Left lung (tissue), 4 donors: ENCODE measurements at regions not wholly inside any gene's neighbourhood (a gene's known extent, or its start where the extent isn't known, plus 50 kb on each side); places are given as distances from the start of the nearest gene placed in this dataset.

Experiments used
- ATAC-seq: fragments of 200-7000 bp; cut with Tn5 transposase; one replicate; pipeline ENCODE4 v1.9.1; 2020; ENCODE audit warnings: moderate library complexity
- DNase-seq, 4 donors: peaks; one replicate each; pipeline ENCODE4 v3.0.0-alpha.2; 2013 to 2020
- H3K27ac ChIP-seq, 2 donors: fragments of 200-600 bp; sonication (generic) in 1 of 2; one replicate each; pipeline versions ENCODE4 v1.5.0 to v1.8.0; 2020 to 2021
- H3K27me3 ChIP-seq, 2 donors: fragments of 200-600 bp; sonication (generic) in 1 of 2; one replicate each; pipeline versions ENCODE4 v1.5.0 to v1.8.0; 2020 to 2021
- H3K36me3 ChIP-seq, 2 donors: fragments of 200-600 bp; sonication (generic) in 1 of 2; one replicate each; pipeline versions ENCODE4 v1.5.0 to v1.8.0; 2020 to 2021
- H3K4me1 ChIP-seq, 2 donors: fragments of 200-600 bp; one replicate each; pipeline ENCODE4 v1.8.0; 2021
- H3K4me3 ChIP-seq, 2 donors: fragments of 200-600 bp; sonication (generic) in 1 of 2; one replicate each; pipeline versions ENCODE4 v1.5.0 to v1.8.0; 2020 to 2021; ENCODE audit warnings: mild to moderate bottlenecking in 1 of 2
- H3K9me3 ChIP-seq, 2 donors: fragments of 200-600 bp; sonication (generic) in 1 of 2; one replicate each; pipeline versions ENCODE4 v1.5.0 to v1.8.0; 2020 to 2021
- CTCF ChIP-seq, 2 donors: fragments of 200-600 bp; sonication (generic) in 1 of 2; IDR thresholded peaks; one replicate each; pipeline versions ENCODE4 v1.5.0 to v1.8.0; 2021; ENCODE audit warnings: antibody characterized with exemption in 2 of 2
- intact Hi-C, 2 donors: fragments of 100-400 bp; cut with DNase I; formaldehyde crosslinking; loops; one replicate each; pipeline versions ENCODE4 v1.11.2 to v1.14.2; 2022
- donor health status: DM: no; HTN: yes; CAD: no.
- donor health status: DM: no; HTN: no; CAD: no.

- Histone ChIP-seq H3K27me3 (no peaks in the 10 kb centered on the region), H3K27ac (no peak overlapping the region), H3K4me3 (no peak overlapping the region), H3K36me3 (no peaks in the 10 kb centered on the region), H3K9me3 (no peaks in the 10 kb centered on the region), H3K4me1 (no peaks in the 10 kb centered on the region)
- no peak for TF ChIP-seq CTCF (IDR thresholded peaks at IDR 0.05)
- intact Hi-C loops, result no loop called here
- DNase-seq (no peak), ATAC-seq (no peak)
Observed at GRCh38 chr12:103043531-103044486, 86.3 kb downstream of the ASCL1 start.

DNA sequence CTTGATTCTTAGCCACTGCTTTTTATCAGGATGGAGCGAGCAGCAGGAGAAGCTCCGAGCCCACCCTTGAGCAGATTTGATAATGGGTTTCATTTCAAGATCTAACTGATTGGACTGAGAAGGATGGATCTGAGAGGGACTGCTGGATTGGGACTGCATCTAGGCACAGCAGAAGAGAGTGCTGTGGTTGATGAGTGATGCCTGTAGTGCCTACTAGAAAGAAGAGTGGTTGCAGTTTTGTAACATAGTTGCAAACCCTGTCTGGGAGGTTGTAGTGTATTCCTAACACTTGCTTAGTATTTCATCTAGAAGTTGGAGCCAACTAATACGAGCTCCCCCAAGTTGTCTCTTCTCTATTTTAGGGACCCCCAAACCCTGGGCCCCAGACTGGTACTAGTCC is 88.7 kb downstream of the ASCL1 start:
- intact Hi-C loops, result no loop called here
- no peak overlapping the region for H3K4me3 ChIP-seq
- no peaks in the 10 kb centered on the region for H3K27me3 ChIP-seq
- ATAC-seq, result no peak
- H3K9me3 ChIP-seq, result no peaks in the 10 kb centered on the region
- H3K36me3 ChIP-seq, result no peaks in the 10 kb centered on the region
- no peaks in the 10 kb centered on the region for H3K4me1 ChIP-seq
- H3K27ac ChIP-seq, result no peak overlapping the region
- no peak for DNase-seq
- no peak for TF ChIP-seq CTCF (IDR thresholded peaks at IDR 0.05)

- H3K4me3 ChIP-seq, result no peak overlapping the region
- no peaks in the 10 kb centered on the region for H3K36me3 ChIP-seq
- H3K27me3 ChIP-seq, result no peaks in the 10 kb centered on the region
- no peaks in the 10 kb centered on the region for H3K9me3 ChIP-seq
- H3K27ac ChIP-seq, result no peak overlapping the region
- no peaks in the 10 kb centered on the region for H3K4me1 ChIP-seq
- intact Hi-C loops, result no loop called here
- no peak for ATAC-seq
- no peak for DNase-seq
- no peak for TF ChIP-seq CTCF (IDR thresholded peaks at IDR 0.05)
Observed at GRCh38 chr12:103050273-103050672, 92.8 kb downstream of the ASCL1 start.

DNA sequence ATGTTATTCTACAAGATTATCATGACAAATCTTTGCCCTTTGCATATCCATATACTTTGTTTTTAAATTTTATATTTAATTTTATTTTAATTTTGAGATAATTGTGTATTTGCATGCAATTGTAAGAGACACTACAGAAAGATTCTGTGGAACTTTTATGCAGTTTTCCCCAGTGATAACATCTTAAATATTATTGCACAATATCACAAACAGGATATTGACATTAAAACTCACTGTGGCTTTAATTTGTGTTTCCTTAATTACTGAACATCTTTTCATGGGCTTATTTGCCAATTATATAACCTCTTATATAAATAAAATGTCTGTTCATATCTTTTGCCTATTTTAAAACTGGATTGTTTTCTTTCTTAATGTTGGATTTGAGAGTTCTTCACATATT is 95.6 kb downstream of the ASCL1 start:
- Histone ChIP-seq H3K4me3 (no peak overlapping the region), H3K27me3 (no peaks in the 10 kb centered on the region), H3K27ac (no peak overlapping the region), H3K4me1 (no peaks in the 10 kb centered on the region), H3K9me3 (no peaks in the 10 kb centered on the region), H3K36me3 (no peaks in the 10 kb centered on the region)
- DNase-seq (no peak), ATAC-seq (no peak)
- intact Hi-C loops, result no loop called here
- TF ChIP-seq CTCF (IDR thresholded peaks at IDR 0.05), result no peak

GRCh38 chr12:103073630-103074029 is 116.2 kb downstream of the ASCL1 start:
- intact Hi-C loops, result no loop called here
- TF ChIP-seq CTCF (IDR thresholded peaks at IDR 0.05), result no peak
- DNase-seq, result no peak
- Histone ChIP-seq H3K27ac (no peak overlapping the region), H3K27me3 (no peaks in the 10 kb centered on the region), H3K9me3 (peaks cover 0 to 10% of the 10 kb centered on the region in 2 donors), H3K36me3 (no peaks in the 10 kb centered on the region), H3K4me3 (no peak overlapping the region), H3K4me1 (no peaks in the 10 kb centered on the region)
- ATAC-seq, result no peak
